HG03039 (cell line): ENCODE measurements at regions not wholly inside any gene's neighbourhood (a gene's known extent, or its start where the extent isn't known, plus 50 kb on each side); places are given as distances from the start of the nearest gene placed in this dataset.

Experiments
- ATAC-seq: cut with Tn5 transposase; IDR thresholded peaks from one replicate; pipeline ENCODE4 v1.9.1; 2021; ENCODE audit warnings: mild to moderate bottlenecking, moderate library complexity; ENCODE audit not compliant: unreplicated experiment

- no peak for ATAC-seq
Measured at GRCh38 chr6:11332463-11332862, 100.0 kb upstream of the NEDD9 start.

- no peak for ATAC-seq
Measured at GRCh38 chr6:11331111-11331510, 98.6 kb upstream of the NEDD9 start.

DNA sequence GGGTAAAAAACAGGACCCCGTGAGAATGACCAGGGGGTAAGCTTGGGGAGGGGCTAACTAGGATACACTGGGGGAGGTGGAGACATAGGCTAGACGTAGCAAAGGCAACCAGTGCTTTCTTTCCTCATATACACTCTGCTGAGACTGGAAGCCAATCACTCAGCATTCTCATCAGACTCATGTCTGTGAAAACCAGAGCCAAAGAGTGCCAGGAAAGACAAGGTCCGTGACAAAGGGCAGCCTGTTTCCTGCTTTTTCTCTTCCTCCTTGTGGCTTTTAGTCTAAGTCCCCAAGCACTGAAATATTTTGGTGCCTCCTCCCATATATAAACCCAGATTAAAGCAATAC lies 97.9 kb upstream of the NEDD9 start:
- ATAC-seq = no peak

DNA sequence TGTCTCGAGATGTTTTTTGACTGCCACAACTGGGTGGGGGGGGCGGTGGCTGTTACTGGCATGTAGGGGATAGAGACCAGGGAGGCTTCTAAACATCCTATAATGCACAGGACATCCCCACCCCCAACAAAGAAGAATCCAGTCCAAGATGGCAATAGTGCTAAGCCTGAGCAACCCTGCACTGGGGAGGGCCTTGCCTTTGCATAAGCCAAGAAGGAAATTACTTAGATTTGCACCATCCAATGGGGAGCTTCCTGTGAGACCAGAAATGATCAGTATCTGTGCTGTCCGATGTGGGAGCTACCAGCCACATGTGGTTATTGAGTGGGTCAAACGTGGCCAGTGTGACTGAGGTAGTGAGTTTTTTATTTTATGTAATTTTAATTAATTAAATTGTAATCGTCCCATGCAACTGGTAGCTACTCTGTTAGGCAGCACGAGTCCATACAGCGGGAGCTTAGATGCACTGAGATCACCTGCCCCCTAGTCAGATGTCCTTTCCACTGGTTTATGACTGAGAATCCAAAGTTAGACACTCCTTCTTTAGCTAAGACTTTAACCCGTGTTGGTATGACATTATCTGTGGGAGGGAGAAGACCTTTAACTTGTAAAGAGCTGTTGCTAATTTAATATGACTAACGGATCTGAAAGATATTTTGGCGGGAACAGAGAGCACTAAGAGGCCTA lies 97.4 kb upstream of the NEDD9 start:
- no peak for ATAC-seq

DNA sequence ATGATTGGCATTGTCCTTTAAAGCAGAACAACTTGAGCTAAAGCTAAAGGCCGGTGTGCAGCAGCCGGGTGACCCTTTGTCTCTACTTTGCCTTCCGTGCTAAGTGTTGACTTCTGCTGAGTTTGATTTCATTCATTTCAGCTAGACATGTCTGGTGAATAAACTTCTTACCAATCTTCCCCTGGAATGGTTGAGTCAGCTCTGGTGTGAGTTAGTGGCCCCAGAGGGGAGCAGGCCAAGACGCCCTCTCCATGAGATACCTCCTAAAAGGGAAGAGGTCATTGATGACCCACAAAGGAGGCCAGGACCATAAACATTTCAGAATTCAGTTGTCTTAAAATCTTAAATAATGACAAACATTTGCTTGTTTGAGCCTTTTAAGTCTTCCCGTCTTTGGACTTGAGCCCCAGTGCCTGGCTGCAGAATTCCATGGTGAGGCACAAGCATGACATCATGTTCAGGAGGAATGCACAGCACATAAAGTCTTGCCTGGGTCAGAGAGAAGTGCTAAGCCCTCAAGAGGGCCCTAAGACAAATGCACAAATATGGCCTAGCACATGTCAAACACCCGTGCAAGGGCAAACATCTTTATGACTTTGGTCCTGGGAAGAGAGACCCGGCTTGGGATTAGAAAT lies 96.3 kb upstream of the NEDD9 start:
- no peak for ATAC-seq

DNA sequence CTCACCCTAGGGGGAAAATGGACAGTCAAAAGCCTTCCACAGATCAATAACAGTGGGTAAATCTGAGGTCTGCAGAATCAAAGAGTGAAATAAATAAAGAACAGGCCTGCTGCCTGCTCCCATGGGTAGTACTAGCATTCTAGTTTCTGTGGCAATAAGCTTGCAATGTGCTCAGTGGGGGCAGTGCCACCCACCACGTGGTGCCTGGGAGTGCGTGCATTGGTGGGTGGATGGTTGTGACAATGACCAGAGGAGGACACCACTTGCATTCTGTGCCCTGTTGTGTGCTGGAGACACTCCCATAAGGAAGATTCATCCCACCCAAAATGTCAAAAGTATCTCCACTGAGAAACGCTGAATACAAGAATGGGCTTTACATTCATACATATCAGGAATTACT lies 95.5 kb upstream of the NEDD9 start:
- ATAC-seq = no peak

DNA sequence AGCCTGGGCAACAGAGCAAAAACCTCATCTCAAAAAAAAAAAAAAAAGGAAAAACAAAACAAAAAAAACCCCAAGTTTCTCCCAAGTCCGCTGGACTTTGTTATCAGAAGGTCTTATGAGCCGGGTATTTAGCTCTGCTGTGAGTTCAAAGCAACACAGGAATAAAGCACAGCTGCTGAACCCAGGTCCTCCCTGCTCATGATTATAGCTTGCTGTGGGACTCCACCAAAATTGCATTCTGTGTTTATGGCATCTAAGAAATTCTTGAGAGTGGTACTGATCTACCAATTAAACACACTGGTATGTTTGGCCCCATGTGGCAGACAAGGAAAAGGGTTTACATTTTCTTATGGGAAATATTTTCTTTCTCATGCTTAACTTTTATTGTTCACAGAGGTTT lies 93.6 kb upstream of the NEDD9 start:
- ATAC-seq = no peak

DNA sequence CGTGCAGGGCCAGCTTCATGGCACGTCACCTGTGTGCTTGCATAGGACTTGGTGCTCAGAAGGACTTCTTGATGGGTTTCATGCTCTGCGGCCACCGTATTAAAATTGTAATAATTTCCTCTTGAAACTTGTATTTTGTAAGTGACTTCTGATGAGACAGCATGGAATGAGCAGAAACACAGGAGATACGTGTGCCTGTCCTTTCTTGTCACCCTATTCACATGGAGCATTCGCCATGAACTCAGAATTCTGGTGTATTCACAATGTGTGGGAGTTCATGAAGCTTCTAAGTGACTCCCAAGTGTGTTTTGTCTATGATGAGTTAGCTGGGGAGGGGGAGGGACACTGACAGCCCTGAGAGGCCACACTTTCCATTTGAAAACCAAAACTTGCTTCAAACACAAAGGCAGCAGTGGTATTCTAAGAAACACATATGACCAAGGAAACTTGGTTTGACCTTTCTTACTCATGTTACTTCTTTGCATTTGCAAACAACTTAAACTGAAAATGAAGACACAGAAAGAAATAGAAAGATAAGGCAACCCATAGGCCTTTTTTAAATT lies 92.1 kb upstream of the NEDD9 start:
- ATAC-seq = peak; percentile 68

- no peak for ATAC-seq
Measured at GRCh38 chr6:11323666-11324452, 91.4 kb upstream of the NEDD9 start.

GRCh38 chr6:11322252-11322885 lies 89.9 kb upstream of the NEDD9 start:
- ATAC-seq = no peak

DNA sequence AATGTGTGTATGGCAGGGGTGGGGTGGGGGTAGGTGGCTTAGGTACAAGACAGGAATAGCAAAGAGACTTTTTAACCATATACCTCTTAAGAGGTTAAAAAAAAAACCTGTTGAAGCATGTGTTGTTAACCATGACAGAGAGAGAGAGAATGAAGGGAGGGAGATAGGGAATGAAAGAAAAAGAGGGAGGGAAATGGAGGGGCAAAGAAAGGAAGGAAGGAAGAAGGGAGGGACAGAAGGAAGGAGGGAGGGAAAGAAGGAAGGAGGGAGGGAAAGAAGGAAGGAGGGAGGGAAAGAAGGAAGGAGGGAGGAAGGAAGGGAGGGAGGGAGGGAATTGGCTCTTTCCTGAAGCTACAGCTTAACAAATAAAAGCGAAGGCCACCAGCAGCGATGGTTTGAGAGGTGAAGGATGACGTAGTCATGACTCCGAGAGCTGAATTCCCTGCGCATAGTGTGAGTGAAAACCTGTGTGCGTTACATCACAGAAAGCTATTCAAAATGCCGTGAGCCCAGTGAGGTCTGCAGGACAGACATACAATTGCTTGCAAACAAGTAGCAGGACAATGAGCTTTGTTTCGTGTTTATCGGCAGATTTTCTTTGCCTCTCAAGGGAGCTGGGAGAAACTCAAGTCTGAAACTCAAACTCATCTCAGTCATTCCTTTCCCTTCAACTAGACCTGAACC lies 88.6 kb upstream of the NEDD9 start:
- no peak for ATAC-seq

DNA sequence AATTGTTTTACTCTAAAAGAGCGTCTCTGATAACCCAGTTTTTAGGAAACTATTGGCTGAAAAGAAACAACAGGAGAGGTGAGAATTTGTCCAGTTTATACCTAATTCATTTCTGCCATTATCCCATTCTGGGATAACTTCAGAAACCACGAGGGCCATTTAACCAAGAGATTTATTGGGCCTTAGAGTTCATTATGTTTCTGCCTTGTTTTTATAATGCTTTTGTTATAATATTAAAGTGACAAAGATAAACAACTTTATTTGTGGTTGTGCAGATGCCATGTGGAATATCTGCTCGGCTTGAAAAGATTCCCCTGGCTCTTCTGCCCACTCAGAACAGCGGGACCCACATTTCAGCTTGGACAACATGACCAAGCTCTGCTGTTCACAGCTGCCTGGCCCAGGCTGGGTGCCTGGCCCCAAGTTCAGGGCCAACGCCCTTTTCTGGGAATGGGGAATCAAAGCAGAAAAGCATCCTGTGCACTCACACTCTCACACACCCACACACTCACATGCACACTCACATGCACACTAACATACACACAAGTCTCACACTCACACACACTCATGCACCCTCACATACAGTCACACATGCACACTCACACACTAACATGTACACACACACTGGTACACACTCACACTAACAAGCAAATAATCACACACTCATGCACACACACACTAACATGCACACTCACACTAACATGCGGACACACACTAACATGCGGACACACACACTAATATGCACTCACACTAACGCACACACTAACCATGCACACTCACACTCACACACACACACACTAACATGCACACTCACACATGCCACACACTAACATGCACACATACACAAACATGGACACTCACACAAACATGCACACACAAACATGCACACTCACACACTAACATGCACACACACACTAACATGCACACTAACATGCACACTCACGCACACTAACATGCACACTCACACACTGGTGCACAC lies 86.7 kb upstream of the NEDD9 start:
- ATAC-seq = no peak

GRCh38 chr6:11317885-11318771 lies 85.7 kb upstream of the NEDD9 start:
- peak; percentile 68 for ATAC-seq

- ATAC-seq = no peak
Measured at GRCh38 chr6:11315743-11316437, 83.4 kb upstream of the NEDD9 start.

DNA sequence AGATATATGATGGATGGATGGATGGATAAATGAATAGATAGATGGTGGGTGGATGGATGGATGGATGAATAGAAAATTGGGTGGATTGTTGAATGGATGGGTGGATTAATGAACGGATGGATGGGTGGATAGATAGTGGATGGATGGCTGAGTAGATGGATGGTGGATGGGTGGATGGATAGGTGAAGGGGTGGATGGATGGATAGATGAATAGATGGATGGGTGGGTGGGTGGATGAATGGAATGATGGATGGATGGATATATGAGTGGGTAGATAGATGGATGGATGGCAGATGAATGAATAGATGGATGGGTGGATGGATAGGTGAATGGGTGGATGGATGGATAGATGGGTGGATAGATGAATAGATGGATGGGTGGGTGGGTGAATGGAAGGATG lies 80.7 kb upstream of the NEDD9 start:
- no peak for ATAC-seq

DNA sequence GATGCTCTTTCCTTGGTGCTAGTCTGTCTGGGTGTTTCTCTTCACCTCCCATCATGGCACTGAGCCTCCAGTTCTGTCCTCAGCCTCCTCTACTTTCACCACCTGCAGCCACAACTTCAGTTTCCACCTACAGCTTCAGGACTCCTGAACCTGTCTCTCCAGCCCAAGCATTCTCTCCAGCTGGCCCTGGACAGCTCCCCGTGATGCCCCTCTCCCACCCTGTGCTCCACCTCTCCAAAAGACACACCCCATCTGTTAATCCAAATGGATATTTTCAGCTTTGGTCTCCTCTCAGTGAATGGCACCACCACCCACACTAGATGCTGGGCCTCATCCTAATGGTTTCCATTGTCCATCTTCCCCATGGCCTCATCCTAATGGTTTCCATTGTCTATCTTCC lies 79.5 kb upstream of the NEDD9 start:
- ATAC-seq = no peak

DNA sequence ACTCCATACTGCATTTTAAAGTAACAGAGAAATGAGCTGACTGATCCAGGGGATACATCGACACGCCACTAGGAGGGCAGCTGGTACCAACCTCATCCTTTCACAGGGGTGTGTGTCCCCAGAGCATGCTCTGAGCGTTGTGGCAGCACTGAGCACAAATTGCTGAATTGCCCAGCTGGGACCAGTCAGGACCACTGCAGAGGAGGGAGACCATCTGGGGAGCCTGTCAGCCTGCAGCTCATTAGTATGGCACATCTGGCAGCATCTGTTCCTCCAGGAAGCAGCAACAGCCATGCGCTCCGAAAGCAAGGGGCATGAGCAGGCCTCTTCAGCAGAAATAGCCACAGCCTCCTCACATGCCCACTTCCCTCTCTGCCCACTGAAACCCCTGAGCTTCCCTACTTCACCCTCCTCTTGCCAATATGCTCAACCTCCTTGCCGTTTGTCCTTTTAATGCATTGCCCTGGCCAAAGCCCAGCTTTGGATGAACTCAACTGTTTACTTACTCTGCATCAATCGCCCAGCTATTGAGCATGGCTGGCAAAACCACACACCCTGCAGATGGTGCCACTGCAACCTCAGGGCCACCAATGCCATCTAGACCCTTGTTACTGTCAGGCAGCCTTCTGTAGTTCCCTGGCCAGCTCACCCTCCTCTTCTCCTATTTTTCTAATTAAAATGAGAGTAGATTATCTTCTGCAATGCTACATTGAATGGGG lies 77.6 kb upstream of the NEDD9 start:
- ATAC-seq = no peak
